ENCODE measurements at regions not wholly inside any gene's neighbourhood (a gene's known extent, or its start where the extent isn't known, plus 50 kb on each side); places are given as distances from the start of the nearest gene placed in this dataset.

- no peaks in the 10 kb centered on the region for H3K4me1 ChIP-seq (ENCODE audit: control insufficient read depth in 2 of 3, insufficient read depth in 2 of 3, low read depth in 1 of 3, low read length in 3 of 3)
- no peak for DNase-seq
- H3K9me3 ChIP-seq (ENCODE audit: control insufficient read depth in 2 of 3, insufficient read depth in 1 of 3, low read length in 3 of 3): no peaks in the 10 kb centered on the region
- no peak overlapping the region for H3K4me3 ChIP-seq (ENCODE audit: low read length in 3 of 3)
- no peak for TF ChIP-seq CTCF (IDR thresholded peaks at IDR 0.05; ENCODE audit: borderline replicate concordance, extremely low read depth, insufficient read depth)
- H3K9ac ChIP-seq (ENCODE audit: low read length in 3 of 3): no peak overlapping the region
- H3K27me3 ChIP-seq (ENCODE audit: control insufficient read depth, insufficient read depth, low read length): no peaks in the 10 kb centered on the region
- H3K27ac ChIP-seq (ENCODE audit: low read depth in 2 of 2, low read length in 2 of 2): no peak overlapping the region
- FAIRE-seq: no peak
- no peaks in the 10 kb centered on the region for H3K36me3 ChIP-seq (ENCODE audit: control insufficient read depth in 2 of 3, insufficient read depth in 3 of 3, low read length in 3 of 3)
- intact Hi-C loops (cut with DNase I): no loop called here
Observed at GRCh38 chr6:137816688-137817618, 50.1 kb upstream of the TNFAIP3 start.
